Gastroesophageal sphincter (tissue), 3 donors: ENCODE measurements at regions not wholly inside any gene's neighbourhood (a gene's known extent, or its start where the extent isn't known, plus 50 kb on each side); places are given as distances from the start of the nearest gene placed in this dataset.

Experiments used
- EP300 ChIP-seq: sonication (generic); formaldehyde crosslinking; IDR thresholded peaks from one replicate; pipeline ENCODE4 v1.6.1; 2017; ENCODE audit warnings: antibody characterized with exemption, mild to moderate bottlenecking
- POLR2A ChIP-seq, 2 donors: fragments of 450-650 bp; IDR thresholded peaks; one replicate each; pipeline ENCODE4 v1.6.1; 2017; ENCODE audit warnings: antibody characterized with exemption in 2 of 2, mild to moderate bottlenecking in 2 of 2, moderate library complexity in 1 of 2
- POLR2AphosphoS5 ChIP-seq: sonication (generic); formaldehyde crosslinking; IDR thresholded peaks from one replicate; pipeline ENCODE4 v1.6.1; 2017; ENCODE audit warnings: antibody characterized with exemption
- TF ChIP-seq, protein P1 (sequence below), 4 experiments: fragments of 200-600 bp in 2 of 4; fragments of 450-650 bp in 2 of 4; sonication (generic) in 1 of 4; IDR thresholded peaks; one replicate each; pipeline ENCODE4 v1.5.1; 2017 to 2019; ENCODE audit warnings: antibody characterized with exemption in 4 of 4, mild to moderate bottlenecking in 2 of 4, moderate library complexity in 2 of 4

DNA sequence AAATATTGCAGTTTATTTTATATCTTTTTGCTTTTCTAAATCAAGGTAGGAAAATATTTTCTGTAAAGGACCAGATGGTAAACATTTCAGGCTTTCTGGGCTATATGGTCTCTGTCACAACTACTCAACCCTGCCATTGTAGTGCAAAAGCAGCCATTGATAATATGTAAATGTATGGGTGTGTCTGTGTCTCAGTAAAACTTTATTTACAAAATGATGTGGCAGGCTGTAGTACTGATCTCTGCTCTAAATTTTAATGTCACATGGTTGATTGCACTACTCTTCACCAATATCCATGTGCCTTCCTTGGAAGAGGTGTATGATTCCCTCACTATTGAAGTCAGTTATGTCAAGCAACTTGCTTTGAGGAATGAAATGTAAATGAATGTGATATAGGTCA is 175.0 kb downstream of the GOLIM4 start:
- TF ChIP-seq, protein P1, sequence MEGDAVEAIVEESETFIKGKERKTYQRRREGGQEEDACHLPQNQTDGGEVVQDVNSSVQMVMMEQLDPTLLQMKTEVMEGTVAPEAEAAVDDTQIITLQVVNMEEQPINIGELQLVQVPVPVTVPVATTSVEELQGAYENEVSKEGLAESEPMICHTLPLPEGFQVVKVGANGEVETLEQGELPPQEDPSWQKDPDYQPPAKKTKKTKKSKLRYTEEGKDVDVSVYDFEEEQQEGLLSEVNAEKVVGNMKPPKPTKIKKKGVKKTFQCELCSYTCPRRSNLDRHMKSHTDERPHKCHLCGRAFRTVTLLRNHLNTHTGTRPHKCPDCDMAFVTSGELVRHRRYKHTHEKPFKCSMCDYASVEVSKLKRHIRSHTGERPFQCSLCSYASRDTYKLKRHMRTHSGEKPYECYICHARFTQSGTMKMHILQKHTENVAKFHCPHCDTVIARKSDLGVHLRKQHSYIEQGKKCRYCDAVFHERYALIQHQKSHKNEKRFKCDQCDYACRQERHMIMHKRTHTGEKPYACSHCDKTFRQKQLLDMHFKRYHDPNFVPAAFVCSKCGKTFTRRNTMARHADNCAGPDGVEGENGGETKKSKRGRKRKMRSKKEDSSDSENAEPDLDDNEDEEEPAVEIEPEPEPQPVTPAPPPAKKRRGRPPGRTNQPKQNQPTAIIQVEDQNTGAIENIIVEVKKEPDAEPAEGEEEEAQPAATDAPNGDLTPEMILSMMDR (IDR thresholded peaks at IDR 0.05) = no peak
- TF ChIP-seq POLR2AphosphoS5 (no peak), EP300 (no peak), POLR2A (IDR thresholded peaks at IDR 0.05) (no peak)
